ENCODE measurements at regions not wholly inside any gene's neighbourhood (a gene's known extent, or its start where the extent isn't known, plus 50 kb on each side); places are given as distances from the start of the nearest gene placed in this dataset.

DNA sequence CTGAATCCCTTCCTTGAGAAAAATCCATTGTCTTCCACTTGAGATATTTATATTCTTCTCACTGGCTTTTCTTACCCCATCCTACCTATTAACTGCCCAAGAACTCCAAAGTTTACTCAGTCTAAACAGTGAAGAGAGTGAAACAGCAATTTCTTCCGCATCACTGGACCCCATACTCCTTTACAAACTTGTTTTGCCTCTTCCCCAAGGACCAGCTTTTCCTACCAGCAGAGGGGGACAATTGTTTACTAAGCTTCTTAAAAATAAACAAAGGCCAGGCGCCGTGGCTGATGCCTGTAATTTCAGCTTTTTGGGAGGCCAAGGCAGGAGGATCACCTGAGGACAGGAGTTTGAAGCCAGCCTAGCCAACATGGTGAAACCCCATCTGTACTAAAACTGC lies 52.0 kb downstream of the LRATD1 start:
- BruUV-seq (replicated peaks), result no TSS peak
- Histone ChIP-seq H3K9me2 (ENCODE audit: insufficient read depth) (no peaks in the 10 kb centered on the region), H4K20me1 (ENCODE audit: insufficient read depth) (no peaks in the 10 kb centered on the region), H3K4me3 (replicated peaks in 1 of 2; ENCODE audit: low read depth in 1 of 2, low read length in 2 of 2) (no peak overlapping the region), H3K27ac (ENCODE audit: low read depth, low read length) (no peak overlapping the region), H3K36me3 (ENCODE audit: control insufficient read depth in 1 of 2, insufficient read depth in 2 of 2, low read length in 2 of 2) (no peaks in the 10 kb centered on the region), H2AFZ (ENCODE audit: low read depth, low read length, poor library complexity, severe bottlenecking) (no peak overlapping the region), H3K9me3 (ENCODE audit: control insufficient read depth in 1 of 2, insufficient read depth in 1 of 2, low read depth in 1 of 2, low read length in 2 of 2) (peaks cover 6 to 13% of the 10 kb centered on the region in 2 experiments; a peak in 2 of 4 replicates), H3K4me1 (ENCODE audit: control insufficient read depth in 1 of 2, insufficient read depth in 2 of 2, low read length in 2 of 2) (no peaks in the 10 kb centered on the region), H3K9ac (ENCODE audit: low read length) (no peak overlapping the region), H3K79me2 (ENCODE audit: insufficient read depth, low read length) (no peaks in the 10 kb centered on the region), H3K4me2 (ENCODE audit: low read length) (no peak overlapping the region), H3K27me3 (ENCODE audit: insufficient read depth, low read length) (no peaks in the 10 kb centered on the region)
- TF ChIP-seq TCF7L2 (IDR thresholded peaks at IDR 0.05; ENCODE audit: borderline replicate concordance, extremely low read depth, insufficient read depth, insufficient read length) (no peak), POLR2A (IDR thresholded peaks at IDR 0.05; ENCODE audit: borderline replicate concordance, extremely low read depth, insufficient read depth, insufficient read length) (no peak), REST (IDR thresholded peaks at IDR 0.05; ENCODE audit: low read depth) (no peak), SRF (IDR thresholded peaks at IDR 0.05; ENCODE audit: low read depth) (no peak), FOSL1 (IDR thresholded peaks at IDR 0.05; ENCODE audit: low read depth) (no peak), SP1 (IDR thresholded peaks at IDR 0.05; ENCODE audit: low read depth) (no peak), SIN3A (IDR thresholded peaks at IDR 0.05; ENCODE audit: low read depth) (no peak), ZFX (IDR thresholded peaks at IDR 0.05) (no peak), EZH2phosphoT487 (IDR thresholded peaks at IDR 0.05; ENCODE audit: borderline replicate concordance) (no peak), RAD21 (IDR thresholded peaks at IDR 0.05; ENCODE audit: low read depth) (no peak), ATF3 (IDR thresholded peaks at IDR 0.05) (no peak), CBX3 (IDR thresholded peaks at IDR 0.05; ENCODE audit: low read depth) (no peak), YY1 (IDR thresholded peaks at IDR 0.05; ENCODE audit: extremely low read depth, insufficient replicate concordance, low read depth, low read length) (no peak), CTCF (IDR thresholded peaks at IDR 0.05 in 2 of 3, conservative IDR thresholded peaks at IDR 0.05 in 1 of 3; ENCODE audit: borderline replicate concordance in 1 of 3, insufficient read depth in 1 of 3, low read depth in 2 of 3, low read length in 2 of 3) (no peak), CEBPB (IDR thresholded peaks at IDR 0.05; ENCODE audit: low read depth) (no peak)
- TF ChIP-seq, protein P1, sequence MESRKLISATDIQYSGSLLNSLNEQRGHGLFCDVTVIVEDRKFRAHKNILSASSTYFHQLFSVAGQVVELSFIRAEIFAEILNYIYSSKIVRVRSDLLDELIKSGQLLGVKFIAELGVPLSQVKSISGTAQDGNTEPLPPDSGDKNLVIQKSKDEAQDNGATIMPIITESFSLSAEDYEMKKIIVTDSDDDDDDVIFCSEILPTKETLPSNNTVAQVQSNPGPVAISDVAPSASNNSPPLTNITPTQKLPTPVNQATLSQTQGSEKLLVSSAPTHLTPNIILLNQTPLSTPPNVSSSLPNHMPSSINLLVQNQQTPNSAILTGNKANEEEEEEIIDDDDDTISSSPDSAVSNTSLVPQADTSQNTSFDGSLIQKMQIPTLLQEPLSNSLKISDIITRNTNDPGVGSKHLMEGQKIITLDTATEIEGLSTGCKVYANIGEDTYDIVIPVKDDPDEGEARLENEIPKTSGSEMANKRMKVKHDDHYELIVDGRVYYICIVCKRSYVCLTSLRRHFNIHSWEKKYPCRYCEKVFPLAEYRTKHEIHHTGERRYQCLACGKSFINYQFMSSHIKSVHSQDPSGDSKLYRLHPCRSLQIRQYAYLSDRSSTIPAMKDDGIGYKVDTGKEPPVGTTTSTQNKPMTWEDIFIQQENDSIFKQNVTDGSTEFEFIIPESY (IDR thresholded peaks at IDR 0.05; ENCODE audit: extremely low read depth, insufficient replicate concordance, low read length), result no peak
- ATAC-seq (no peak), DNase-seq (ENCODE audit: low read depth, low spot score) (no peak)
- CTCF ChIA-PET, result no interaction called here
- RAD21 ChIA-PET (ENCODE audit: low non-redundant PET in 1 of 2, low total read pairs in 2 of 2, uncharacterized antibody in 2 of 2, unreplicated experiment in 2 of 2), result no interaction called here
- intact Hi-C loops (cut with micrococcal nuclease), result no loop called here
- POLR2A ChIA-PET, result no interaction called here
